Ascending aorta (tissue), 2 donors: ENCODE measurements at regions not wholly inside any gene's neighbourhood (a gene's known extent, or its start where the extent isn't known, plus 50 kb on each side); places are given as distances from the start of the nearest gene placed in this dataset.

Experiments
- DNase-seq, 2 donors: peaks; one replicate each; pipeline ENCODE4 v3.0.0-alpha.2; 2019; ENCODE audit warnings: low spot score in 2 of 2
- H3K27ac ChIP-seq, 2 donors: fragments of 200-600 bp; sonication (generic); one replicate each; pipeline ENCODE4 v1.5.1; 2016 to 2017; ENCODE audit warnings: mild to moderate bottlenecking in 1 of 2
- H3K27me3 ChIP-seq: fragments of 200-600 bp; sonication (generic); one replicate; pipeline ENCODE4 v1.5.1; 2017
- H3K36me3 ChIP-seq, 2 donors: fragments of 200-600 bp; sonication (generic); one replicate each; pipeline ENCODE4 v1.5.1; 2016
- H3K4me1 ChIP-seq, 2 donors: fragments of 200-600 bp; sonication (generic); one replicate each; pipeline ENCODE4 v1.5.1; 2016 to 2017; ENCODE audit warnings: mild to moderate bottlenecking in 1 of 2
- H3K4me3 ChIP-seq, 2 donors: fragments of 200-600 bp; sonication (generic); one replicate each; pipeline ENCODE4 v1.5.1; 2016 to 2017; ENCODE audit warnings: mild to moderate bottlenecking in 1 of 2
- H3K9me3 ChIP-seq, 2 donors: fragments of 200-600 bp; sonication (generic); one replicate each; pipeline ENCODE4 v1.5.1; 2016
- intact Hi-C: fragments of 100-400 bp; cut with DNase I; formaldehyde crosslinking; loops from one replicate; pipeline ENCODE4 v1.15.1; 2023
- TF ChIP-seq, protein P1 (sequence below), 3 experiments: fragments of 200-600 bp in 2 of 3; fragments of 450-650 bp in 1 of 3; sonication (generic) in 2 of 3; IDR thresholded peaks; one replicate each; pipeline ENCODE4 v1.5.1; 2016 to 2019; ENCODE audit warnings: antibody characterized with exemption in 3 of 3, mild to moderate bottlenecking in 1 of 3, moderate library complexity in 1 of 3

DNA sequence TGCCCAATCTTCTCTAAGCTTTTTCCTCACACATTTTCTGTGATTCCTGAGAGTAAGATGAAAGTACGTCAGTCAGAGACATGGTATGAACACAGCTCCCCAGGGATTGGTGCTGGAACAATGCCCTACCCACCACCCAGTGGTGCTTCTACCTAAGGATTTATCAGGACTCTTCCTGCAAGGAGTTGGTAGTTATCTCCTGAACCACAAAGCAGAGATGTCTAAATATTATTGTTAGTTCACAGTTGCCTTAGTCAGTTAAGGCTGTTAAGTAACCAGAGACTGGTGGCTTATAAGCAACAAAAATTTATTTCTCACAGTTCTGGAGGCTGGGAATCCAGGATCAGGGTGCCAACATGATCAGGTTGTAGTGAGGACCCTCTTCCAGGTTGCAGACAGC, 60.3 kb upstream of the CCDC85A start:
- TF ChIP-seq, protein P1, sequence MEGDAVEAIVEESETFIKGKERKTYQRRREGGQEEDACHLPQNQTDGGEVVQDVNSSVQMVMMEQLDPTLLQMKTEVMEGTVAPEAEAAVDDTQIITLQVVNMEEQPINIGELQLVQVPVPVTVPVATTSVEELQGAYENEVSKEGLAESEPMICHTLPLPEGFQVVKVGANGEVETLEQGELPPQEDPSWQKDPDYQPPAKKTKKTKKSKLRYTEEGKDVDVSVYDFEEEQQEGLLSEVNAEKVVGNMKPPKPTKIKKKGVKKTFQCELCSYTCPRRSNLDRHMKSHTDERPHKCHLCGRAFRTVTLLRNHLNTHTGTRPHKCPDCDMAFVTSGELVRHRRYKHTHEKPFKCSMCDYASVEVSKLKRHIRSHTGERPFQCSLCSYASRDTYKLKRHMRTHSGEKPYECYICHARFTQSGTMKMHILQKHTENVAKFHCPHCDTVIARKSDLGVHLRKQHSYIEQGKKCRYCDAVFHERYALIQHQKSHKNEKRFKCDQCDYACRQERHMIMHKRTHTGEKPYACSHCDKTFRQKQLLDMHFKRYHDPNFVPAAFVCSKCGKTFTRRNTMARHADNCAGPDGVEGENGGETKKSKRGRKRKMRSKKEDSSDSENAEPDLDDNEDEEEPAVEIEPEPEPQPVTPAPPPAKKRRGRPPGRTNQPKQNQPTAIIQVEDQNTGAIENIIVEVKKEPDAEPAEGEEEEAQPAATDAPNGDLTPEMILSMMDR (IDR thresholded peaks at IDR 0.05), result no peak
- no peaks in the 10 kb centered on the region for H3K27me3 ChIP-seq
- DNase-seq, result no peak
- H3K36me3 ChIP-seq, result no peaks in the 10 kb centered on the region
- no peak overlapping the region for H3K4me3 ChIP-seq
- no peaks in the 10 kb centered on the region for H3K4me1 ChIP-seq
- intact Hi-C loops, result no loop called here
- H3K9me3 ChIP-seq, result no peaks in the 10 kb centered on the region
- H3K27ac ChIP-seq, result no peak overlapping the region

DNA sequence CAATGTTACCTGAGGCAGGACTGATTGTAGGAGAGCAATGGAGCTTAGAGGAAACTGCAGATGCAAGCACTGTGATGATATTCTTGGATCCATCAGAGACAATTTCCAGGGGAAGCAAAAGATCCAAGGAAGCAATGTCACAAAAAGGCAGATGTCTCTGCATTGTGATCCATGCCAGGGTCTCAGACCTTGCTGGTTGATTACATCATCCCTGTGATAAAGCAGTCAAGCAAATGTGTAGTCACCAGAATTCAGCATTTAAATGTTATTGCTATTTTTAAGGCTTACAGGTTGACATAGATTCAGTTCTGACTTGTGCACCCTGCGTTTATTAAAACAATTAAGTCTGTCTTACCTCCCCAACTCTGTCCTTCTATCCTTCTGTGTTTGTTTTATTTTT, 56.8 kb upstream of the CCDC85A start:
- intact Hi-C loops, result no loop called here
- TF ChIP-seq, protein P1 (IDR thresholded peaks at IDR 0.05), result no peak

DNA sequence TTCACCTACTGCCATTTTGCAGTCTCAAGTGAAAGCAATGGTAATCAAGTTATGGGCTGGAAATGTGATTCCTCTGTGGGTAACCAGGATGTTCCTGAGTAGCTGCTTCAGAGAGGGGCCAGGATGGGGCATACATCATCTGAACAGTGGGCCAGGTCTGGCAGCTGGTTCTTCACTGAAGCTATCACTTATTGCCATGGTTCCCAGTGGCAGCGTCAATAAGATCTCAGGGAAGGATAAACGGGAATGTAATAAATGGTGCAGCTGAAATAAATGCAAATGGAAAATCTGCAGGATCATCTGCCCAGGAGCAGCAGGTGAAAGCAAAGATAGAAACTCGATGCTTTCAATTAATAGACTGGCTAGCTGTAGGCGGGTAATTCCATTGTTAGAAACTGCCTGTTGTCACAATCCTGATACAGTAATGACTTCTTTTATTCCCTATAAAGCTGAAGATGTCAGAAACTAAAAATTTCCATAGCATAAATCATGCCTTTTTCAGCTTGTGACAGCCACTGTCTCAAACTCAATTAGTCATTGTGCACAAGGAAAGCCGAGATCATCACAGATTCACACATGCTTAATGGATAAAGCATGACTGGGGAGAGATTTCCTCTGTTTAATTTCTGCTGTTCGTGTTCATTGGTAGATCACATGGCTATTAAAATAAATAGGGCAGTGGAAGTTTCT, 56.2 kb upstream of the CCDC85A start:
- intact Hi-C loops, result no loop called here
- Histone ChIP-seq H3K4me1 (no peaks in the 10 kb centered on the region), H3K27ac (no peak overlapping the region), H3K4me3 (no peak overlapping the region), H3K9me3 (no peaks in the 10 kb centered on the region), H3K27me3 (no peaks in the 10 kb centered on the region), H3K36me3 (no peaks in the 10 kb centered on the region)
- no peak for DNase-seq
- TF ChIP-seq, protein P1 (IDR thresholded peaks at IDR 0.05), result no peak

More for the DNA sequence above, 56.8 kb upstream of the CCDC85A start:
- Histone ChIP-seq H3K9me3 (no peaks in the 10 kb centered on the region), H3K4me1 (no peaks in the 10 kb centered on the region), H3K36me3 (no peaks in the 10 kb centered on the region), H3K27me3 (no peaks in the 10 kb centered on the region), H3K4me3 (no peak overlapping the region), H3K27ac (no peak overlapping the region)
- DNase-seq, result no peak

DNA sequence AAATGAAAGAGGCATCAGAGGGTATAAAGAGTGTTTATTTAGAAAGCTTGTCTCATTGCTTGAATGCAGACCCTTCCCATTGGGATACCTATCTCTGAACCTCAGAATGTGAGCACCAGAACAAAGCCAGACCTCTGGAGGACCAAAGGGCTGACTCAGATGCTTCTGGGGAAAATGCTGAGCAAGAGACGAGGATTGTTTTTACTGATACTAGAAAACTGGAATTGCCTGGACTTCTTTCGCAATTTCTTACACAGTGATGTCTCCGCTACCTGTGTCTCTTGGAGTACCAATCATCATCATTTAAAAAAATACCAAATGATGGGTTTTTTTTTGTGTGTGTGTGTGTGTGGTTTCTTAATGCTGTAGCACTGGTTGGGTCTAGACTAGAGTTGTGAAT, 55.6 kb upstream of the CCDC85A start:
- Histone ChIP-seq H3K36me3 (no peaks in the 10 kb centered on the region), H3K27me3 (no peaks in the 10 kb centered on the region), H3K4me1 (no peaks in the 10 kb centered on the region), H3K9me3 (no peaks in the 10 kb centered on the region), H3K27ac (no peak overlapping the region), H3K4me3 (no peak overlapping the region)
- TF ChIP-seq, protein P1 (IDR thresholded peaks at IDR 0.05), result no peak
- intact Hi-C loops, result no loop called here
- no peak for DNase-seq

DNA sequence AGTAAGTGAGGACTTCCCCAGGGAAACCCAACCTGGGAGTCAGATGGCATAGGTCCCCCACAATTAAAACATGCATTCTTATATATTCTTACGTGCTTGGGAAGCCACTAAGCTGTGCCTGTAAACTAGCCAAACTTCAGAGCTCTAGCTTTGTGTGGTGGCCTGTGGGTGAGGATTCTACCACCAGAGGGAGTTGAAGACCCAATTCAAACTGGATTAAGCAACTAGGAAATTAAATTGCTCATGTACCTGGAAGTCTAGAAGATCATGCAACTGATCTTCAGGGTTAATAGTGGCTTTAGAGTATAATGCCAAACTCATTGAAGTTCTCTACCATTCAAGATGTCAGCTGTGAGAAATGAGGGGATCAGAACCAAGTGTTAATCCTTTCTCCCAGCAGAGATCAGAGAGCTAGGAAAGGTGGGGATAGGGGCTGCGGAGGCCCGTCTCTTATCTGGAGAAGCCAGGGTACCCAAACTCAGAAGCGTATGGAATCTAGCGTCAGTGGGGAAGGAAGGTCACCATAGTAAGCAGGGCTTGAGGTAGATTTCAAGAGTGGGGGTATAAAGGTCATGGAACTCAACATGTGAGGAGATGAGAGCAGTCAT, 53.2 kb upstream of the CCDC85A start:
- no peak overlapping the region for H3K27ac ChIP-seq
- intact Hi-C loops, result no loop called here
- no peaks in the 10 kb centered on the region for H3K36me3 ChIP-seq
- no peak for DNase-seq
- H3K27me3 ChIP-seq, result no peaks in the 10 kb centered on the region
- H3K4me1 ChIP-seq, result no peaks in the 10 kb centered on the region
- H3K9me3 ChIP-seq, result no peaks in the 10 kb centered on the region
- H3K4me3 ChIP-seq, result no peak overlapping the region
- TF ChIP-seq, protein P1 (IDR thresholded peaks at IDR 0.05), result peak in 2 of 3 experiments; percentile 25 to 41
